HL-60 (cell line): ENCODE measurements at regions not wholly inside any gene's neighbourhood (a gene's known extent, or its start where the extent isn't known, plus 50 kb on each side); places are given as distances from the start of the nearest gene placed in this dataset.

ENCODE experiments used
- TF ChIP-seq, protein P1 (sequence below): IDR thresholded peaks from one replicate; pipeline ENCODE4 v1.5.1; 2011; ENCODE audit warnings: low read length, control low read depth, inconsistent platforms; ENCODE audit not compliant: insufficient read depth
- TF ChIP-seq, protein P2 (sequence below): IDR thresholded peaks from 2 replicates; pipeline ENCODE4 v1.6.1; 2012; ENCODE audit warnings: low read depth; ENCODE audit not compliant: insufficient replicate concordance

DNA sequence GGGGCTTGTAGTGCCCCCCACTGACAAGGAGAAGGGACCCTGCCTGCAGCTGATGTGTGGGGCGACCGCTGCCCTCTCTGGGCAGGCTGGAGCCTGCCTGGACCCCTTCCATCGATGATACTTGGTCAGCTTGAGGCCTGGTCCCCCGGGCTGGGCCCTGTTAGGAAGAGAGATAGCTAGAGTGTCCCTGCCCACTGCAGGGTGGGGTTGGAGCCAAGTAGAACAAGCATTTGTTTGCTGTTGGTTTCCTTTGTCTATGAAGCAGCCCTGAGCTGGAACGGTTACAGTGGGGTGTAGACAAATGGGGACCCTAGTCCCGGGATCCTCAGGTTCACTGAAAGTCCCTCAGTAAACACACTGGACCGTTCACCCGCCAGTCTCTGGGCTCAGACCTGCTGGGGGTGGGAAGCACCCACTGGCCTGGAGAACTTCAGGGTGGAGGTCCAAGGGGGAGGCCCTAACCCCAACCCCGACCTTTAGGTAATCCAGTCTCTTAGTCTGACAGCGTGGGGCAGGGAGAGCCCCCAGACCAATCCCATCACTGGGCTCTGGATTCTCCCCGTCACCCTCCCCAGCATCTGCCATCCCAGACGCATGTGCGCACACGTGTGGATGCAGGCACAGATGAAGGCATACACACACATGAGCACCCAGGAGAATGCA is 204.8 kb upstream of the ZNF536 start:
- TF ChIP-seq, protein P1, sequence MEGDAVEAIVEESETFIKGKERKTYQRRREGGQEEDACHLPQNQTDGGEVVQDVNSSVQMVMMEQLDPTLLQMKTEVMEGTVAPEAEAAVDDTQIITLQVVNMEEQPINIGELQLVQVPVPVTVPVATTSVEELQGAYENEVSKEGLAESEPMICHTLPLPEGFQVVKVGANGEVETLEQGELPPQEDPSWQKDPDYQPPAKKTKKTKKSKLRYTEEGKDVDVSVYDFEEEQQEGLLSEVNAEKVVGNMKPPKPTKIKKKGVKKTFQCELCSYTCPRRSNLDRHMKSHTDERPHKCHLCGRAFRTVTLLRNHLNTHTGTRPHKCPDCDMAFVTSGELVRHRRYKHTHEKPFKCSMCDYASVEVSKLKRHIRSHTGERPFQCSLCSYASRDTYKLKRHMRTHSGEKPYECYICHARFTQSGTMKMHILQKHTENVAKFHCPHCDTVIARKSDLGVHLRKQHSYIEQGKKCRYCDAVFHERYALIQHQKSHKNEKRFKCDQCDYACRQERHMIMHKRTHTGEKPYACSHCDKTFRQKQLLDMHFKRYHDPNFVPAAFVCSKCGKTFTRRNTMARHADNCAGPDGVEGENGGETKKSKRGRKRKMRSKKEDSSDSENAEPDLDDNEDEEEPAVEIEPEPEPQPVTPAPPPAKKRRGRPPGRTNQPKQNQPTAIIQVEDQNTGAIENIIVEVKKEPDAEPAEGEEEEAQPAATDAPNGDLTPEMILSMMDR: no peak
- TF ChIP-seq, protein P2, sequence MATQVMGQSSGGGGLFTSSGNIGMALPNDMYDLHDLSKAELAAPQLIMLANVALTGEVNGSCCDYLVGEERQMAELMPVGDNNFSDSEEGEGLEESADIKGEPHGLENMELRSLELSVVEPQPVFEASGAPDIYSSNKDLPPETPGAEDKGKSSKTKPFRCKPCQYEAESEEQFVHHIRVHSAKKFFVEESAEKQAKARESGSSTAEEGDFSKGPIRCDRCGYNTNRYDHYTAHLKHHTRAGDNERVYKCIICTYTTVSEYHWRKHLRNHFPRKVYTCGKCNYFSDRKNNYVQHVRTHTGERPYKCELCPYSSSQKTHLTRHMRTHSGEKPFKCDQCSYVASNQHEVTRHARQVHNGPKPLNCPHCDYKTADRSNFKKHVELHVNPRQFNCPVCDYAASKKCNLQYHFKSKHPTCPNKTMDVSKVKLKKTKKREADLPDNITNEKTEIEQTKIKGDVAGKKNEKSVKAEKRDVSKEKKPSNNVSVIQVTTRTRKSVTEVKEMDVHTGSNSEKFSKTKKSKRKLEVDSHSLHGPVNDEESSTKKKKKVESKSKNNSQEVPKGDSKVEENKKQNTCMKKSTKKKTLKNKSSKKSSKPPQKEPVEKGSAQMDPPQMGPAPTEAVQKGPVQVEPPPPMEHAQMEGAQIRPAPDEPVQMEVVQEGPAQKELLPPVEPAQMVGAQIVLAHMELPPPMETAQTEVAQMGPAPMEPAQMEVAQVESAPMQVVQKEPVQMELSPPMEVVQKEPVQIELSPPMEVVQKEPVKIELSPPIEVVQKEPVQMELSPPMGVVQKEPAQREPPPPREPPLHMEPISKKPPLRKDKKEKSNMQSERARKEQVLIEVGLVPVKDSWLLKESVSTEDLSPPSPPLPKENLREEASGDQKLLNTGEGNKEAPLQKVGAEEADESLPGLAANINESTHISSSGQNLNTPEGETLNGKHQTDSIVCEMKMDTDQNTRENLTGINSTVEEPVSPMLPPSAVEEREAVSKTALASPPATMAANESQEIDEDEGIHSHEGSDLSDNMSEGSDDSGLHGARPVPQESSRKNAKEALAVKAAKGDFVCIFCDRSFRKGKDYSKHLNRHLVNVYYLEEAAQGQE: no peak
